Colon (tissue), 2 donors: ENCODE measurements at regions not wholly inside any gene's neighbourhood (a gene's known extent, or its start where the extent isn't known, plus 50 kb on each side); places are given as distances from the start of the nearest gene placed in this dataset.
A peak's percentile ranks its signal among the peaks of the same experiment; 100 is the strongest.
"Not testable (repeated sequence)": the region's sequence is repeated elsewhere in the genome, so short reads cannot be mapped to it uniquely, and the experiment has no call there.

Experiments used
- FAIRE-seq: peaks from 2 replicates; lab custom pipeline; 2012; peaks lifted over from hg19 to GRCh38; lab: Jason Lieb, UNC
- donor health status: control.
- donor health status: control.

- FAIRE-seq, result no peak
These were observed 901.9 kb downstream of the OTOL1 start for GRCh38 chr3:162398554-162398953.

GRCh38 chr3:162400697-162401096, 904.1 kb downstream of the OTOL1 start:
- FAIRE-seq, result no peak

GRCh38 chr3:162411556-162411955, 914.9 kb downstream of the OTOL1 start:
- not testable (repeated sequence) for FAIRE-seq

- no peak for FAIRE-seq
These were observed 925.1 kb downstream of the OTOL1 start for GRCh38 chr3:162421721-162422120.

- FAIRE-seq, result no peak
These were observed 931.6 kb downstream of the OTOL1 start for GRCh38 chr3:162428192-162428591.

GRCh38 chr3:162435750-162436149, 939.1 kb downstream of the OTOL1 start:
- no peak for FAIRE-seq

- no peak for FAIRE-seq
These were observed 940.2 kb downstream of the OTOL1 start for GRCh38 chr3:162436826-162437225.

- FAIRE-seq, result no peak
These were observed 940.9 kb downstream of the OTOL1 start for GRCh38 chr3:162437480-162437879.

- FAIRE-seq, result no peak
These were observed 945.1 kb downstream of the OTOL1 start for GRCh38 chr3:162441716-162442115.

- FAIRE-seq, result no peak
These were observed 946.8 kb downstream of the OTOL1 start for GRCh38 chr3:162443376-162443775.

GRCh38 chr3:162468791-162469190, 972.2 kb downstream of the OTOL1 start:
- FAIRE-seq, result no peak

- no peak for FAIRE-seq
These were observed 990.5 kb downstream of the OTOL1 start for GRCh38 chr3:162487138-162487537.

GRCh38 chr3:162489853-162490252, 993.2 kb downstream of the OTOL1 start:
- no peak for FAIRE-seq

GRCh38 chr3:162491952-162492351, 995.3 kb downstream of the OTOL1 start:
- FAIRE-seq, result no peak

GRCh38 chr3:162492446-162493081, 996.0 kb downstream of the OTOL1 start:
- no peak for FAIRE-seq

GRCh38 chr3:162498626-162499025, 1002.0 kb downstream of the OTOL1 start:
- FAIRE-seq, result peak; percentile 36

GRCh38 chr3:162507397-162507796, 1010.8 kb downstream of the OTOL1 start:
- FAIRE-seq, result peak; percentile 18

- FAIRE-seq, result no peak
These were observed 1015.9 kb downstream of the OTOL1 start for GRCh38 chr3:162512488-162512887.

- FAIRE-seq, result no peak
These were observed 1020.5 kb downstream of the OTOL1 start for GRCh38 chr3:162517110-162517509.

- no peak for FAIRE-seq
These were observed 1025.1 kb downstream of the OTOL1 start for GRCh38 chr3:162521669-162522068.

- FAIRE-seq, result no peak
These were observed 1028.6 kb downstream of the OTOL1 start for GRCh38 chr3:162525066-162525742.

- FAIRE-seq, result no peak
These were observed 1029.2 kb downstream of the OTOL1 start for GRCh38 chr3:162525771-162526170.

- no peak for FAIRE-seq
These were observed 1037.8 kb downstream of the OTOL1 start for GRCh38 chr3:162534431-162534830.

GRCh38 chr3:162538491-162538890, 1041.9 kb downstream of the OTOL1 start:
- no peak for FAIRE-seq
